ENCODE measurements at regions not wholly inside any gene's neighbourhood (a gene's known extent, or its start where the extent isn't known, plus 50 kb on each side); places are given as distances from the start of the nearest gene placed in this dataset.
"Not testable (repeated sequence)": the region's sequence is repeated elsewhere in the genome, so short reads cannot be mapped to it uniquely, and the experiment has no call there.

- not testable (repeated sequence) for DNase-seq
These were observed 1448.4 kb downstream of the KCNT2 start for GRCh38 chr1:195159795-195160194.

- DNase-seq = no peak
These were observed 1450.1 kb downstream of the KCNT2 start for GRCh38 chr1:195158091-195158490.

DNA sequence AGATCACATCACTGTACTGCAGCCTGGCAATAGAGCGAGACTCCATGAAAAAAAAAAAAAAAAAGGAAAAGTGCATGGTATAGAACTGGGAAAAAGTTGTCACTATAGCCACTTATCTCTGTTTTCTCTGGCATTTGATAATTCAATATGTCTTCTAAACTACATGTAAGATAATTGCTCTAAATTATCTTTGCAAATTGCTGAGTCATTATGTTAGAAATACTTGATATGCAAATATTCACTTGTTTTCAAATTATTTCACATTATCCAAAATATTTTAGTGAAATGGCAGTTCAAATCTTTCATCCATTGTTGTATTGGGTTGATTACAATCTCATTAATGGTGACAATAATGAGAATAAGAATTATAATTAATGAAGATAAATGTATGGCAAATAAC lies 1455.1 kb downstream of the KCNT2 start:
- no peak for DNase-seq

DNA sequence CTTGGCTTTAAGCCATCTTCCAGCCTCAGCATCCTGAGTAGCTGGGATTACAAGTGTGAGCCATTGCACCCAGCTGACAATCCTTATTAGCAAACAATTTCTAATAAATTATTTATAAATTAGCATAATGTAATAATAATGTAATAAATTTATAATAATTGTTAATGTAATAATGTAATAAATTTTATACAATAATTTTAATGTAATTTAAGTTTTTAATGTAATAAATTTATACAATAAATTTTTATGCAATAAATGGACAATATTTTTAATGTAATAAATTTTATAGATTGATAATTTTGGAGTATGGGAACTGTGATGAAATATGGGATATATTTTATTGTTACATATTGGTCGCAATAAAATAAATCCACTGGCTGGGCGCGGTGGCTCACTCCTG lies 1457.5 kb downstream of the KCNT2 start:
- no peak for DNase-seq

GRCh38 chr1:195141294-195141693 lies 1466.9 kb downstream of the KCNT2 start:
- no peak for DNase-seq

GRCh38 chr1:195130598-195130997 lies 1477.6 kb downstream of the KCNT2 start:
- no peak for DNase-seq

GRCh38 chr1:195122497-195122896 lies 1485.7 kb downstream of the KCNT2 start:
- DNase-seq = no peak

- DNase-seq = no peak
These were observed 1494.8 kb downstream of the KCNT2 start for GRCh38 chr1:195113471-195113870.

- DNase-seq = no peak
These were observed 1502.5 kb downstream of the KCNT2 start for GRCh38 chr1:195105773-195106172.

- no peak for DNase-seq
These were observed 1503.0 kb downstream of the KCNT2 start for GRCh38 chr1:195105281-195105680.

DNA sequence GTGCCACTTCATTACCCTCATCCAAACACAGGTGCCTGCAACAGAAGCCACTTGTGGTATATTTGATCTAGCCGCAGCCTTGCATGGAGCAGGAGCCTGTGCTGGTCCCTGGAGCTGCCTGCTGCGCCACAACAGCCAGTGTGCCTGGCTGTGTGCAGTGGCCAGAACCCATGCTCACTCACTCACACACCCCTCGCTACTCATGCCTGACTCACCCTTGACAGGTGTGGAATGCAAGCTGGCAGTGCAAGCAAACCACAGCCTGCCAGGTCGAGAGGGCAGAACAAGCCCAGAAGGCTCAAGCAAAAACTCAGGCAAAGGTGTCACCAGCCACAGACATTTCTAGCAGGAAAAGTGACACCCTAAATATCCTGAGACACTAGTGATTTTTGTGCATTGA lies 1510.9 kb downstream of the KCNT2 start:
- no peak for DNase-seq

DNA sequence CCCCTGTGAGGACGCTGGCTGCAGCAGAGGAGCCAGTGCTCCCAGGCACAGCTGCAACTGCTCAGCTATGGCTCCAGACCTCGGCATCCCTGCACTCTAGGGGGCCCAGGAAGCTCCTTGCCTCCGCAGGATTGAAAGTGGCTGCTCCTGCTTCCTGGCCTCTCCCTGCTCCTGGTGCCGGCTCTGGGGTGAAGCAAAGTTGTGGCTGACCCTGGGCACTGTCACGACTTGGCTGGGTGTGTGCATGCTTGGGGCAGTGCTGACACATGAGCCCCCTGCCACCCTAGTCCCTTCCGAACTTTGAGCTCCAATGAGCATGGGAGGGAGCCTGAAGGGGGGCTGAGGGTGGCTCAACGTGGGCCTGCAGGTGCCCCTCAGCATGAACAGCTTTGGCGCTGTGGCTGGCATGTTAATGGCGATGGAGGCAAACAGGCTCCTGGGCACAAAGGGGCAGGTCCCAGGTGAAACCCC lies 1512.2 kb downstream of the KCNT2 start:
- no peak for DNase-seq

DNA sequence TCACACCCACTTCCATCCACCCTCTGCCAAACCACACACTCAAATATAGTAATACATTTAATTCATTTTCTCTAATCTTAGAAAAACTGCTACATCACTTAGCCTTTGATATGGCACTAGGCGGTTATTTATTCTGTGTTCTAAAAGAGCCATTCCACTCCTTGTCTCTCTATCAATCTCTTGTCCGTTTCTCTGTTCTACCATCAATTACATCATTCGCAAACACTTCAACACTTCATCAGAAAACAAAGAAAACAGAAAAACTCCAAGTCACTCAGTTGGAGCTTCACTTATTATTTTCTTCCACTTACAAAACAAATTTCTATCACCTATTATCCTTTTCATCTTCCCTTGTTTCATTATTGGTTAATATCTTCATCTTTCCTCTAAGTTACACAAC lies 1523.0 kb downstream of the KCNT2 start:
- DNase-seq = no peak

- no peak for DNase-seq
These were observed 1526.1 kb downstream of the KCNT2 start for GRCh38 chr1:195082183-195082582.

GRCh38 chr1:195076682-195077081 lies 1531.6 kb downstream of the KCNT2 start:
- DNase-seq = no peak

DNA sequence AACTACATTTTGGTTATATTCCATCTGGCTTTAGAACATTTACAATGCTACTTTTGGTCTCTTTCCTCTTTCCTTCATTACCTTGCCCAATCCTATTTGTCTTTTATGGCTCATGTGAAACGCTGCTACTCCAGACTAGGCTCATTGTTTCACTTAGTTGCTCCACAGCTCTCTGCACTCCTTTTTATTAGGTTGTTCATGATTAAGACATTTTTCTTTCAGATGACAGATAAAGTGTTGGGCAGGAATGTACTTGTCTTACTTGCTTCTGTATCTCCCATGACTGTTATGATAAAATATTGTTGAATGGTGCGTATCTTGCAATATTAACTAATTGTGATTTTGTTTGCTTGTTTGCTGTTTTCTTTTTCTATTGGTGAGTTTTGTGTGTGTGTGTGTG lies 1532.3 kb downstream of the KCNT2 start:
- DNase-seq = no peak

GRCh38 chr1:195071461-195071860 lies 1536.8 kb downstream of the KCNT2 start:
- no peak for DNase-seq

GRCh38 chr1:195065437-195065836 lies 1542.8 kb downstream of the KCNT2 start:
- DNase-seq = no peak

DNA sequence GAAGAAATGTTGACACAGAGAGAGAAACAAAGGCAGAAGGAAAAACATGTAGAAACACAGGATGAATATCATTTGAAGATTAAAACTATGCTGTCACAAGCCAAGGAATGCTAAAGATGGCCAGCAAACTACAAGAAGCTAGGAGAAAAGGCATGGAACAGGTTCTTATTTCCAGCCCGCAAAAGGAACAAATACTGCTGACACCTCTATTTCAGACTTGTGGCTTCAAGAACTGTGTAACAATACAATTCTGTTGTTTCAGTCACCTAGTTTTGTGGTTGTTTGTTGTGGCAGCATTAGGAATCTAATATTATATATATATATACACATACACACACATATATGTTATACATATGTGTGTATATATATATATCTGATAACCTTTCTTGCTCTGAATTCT lies 1543.9 kb downstream of the KCNT2 start:
- DNase-seq = no peak

GRCh38 chr1:195054217-195054687 lies 1554.0 kb downstream of the KCNT2 start:
- DNase-seq = no peak

DNA sequence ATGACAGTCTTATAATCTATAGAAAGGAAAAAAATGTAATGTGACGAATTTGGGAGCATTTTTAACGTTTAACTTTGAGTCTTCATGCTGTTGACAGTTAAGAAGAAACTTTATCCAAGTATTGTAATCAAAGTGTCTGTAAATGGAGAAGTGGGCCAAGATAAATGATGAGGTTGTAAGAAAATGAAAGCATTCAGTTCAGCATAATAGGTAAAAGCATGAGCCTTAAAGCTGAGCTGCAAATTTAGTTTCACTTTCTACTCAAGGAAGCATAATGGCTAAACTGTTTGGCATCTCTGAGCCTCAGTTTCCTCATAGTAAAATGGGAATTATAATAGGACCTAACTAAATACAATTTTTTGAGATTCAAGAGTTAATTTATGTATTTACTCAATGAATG lies 1554.8 kb downstream of the KCNT2 start:
- DNase-seq = no peak

DNA sequence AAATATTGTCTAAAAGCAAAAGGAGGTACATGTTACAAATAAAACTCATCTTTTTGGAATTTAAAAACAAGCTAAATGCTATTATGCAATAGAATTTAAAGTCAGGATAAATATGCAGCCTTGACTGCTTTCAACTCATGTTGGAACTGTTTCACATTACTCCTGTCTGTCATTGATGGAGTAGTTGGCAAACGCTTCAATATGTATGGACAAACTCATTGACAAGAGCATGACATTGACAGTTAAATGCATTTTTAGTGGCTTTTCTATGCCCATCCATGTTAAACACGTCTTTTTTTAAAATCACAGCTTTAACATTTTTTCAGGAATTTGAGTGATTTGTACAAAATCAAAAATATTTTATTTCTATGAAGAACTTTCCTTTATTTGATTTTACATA lies 1560.5 kb downstream of the KCNT2 start:
- no peak for DNase-seq

GRCh38 chr1:195045072-195045471 lies 1563.2 kb downstream of the KCNT2 start:
- DNase-seq = no peak

DNA sequence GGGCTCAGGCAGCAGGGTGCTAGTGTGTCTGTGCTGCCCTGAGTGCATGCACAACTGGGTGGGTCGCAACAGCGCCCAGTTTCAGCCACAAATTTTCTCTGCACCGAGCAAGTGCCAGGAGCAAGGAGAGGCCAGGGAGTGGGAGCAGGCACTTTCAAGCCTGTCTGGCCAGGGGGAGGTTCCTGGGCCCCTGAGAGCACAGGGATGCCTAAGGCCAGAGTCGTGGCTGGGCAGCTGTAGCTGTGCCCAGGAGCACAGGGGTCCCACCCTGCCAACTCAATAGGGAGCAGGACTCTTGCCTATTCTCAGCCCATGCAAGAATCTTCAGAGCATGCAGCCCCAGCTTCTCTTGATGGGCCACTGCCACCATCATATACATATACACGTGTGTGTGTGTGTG lies 1577.4 kb downstream of the KCNT2 start:
- DNase-seq = no peak

- DNase-seq = no peak
These were observed 1581.4 kb downstream of the KCNT2 start for GRCh38 chr1:195026792-195027191.

- DNase-seq = no peak
These were observed 1588.9 kb downstream of the KCNT2 start for GRCh38 chr1:195019385-195019784.
